CD4-positive, alpha-beta T cell treated with Interleukin-6 at 100 ng/mL for 8 hours (primary cell): ENCODE measurements at regions not wholly inside any gene's neighbourhood (a gene's known extent, or its start where the extent isn't known, plus 50 kb on each side); places are given as distances from the start of the nearest gene placed in this dataset.
"Not testable (repeated sequence)": the region's sequence is repeated elsewhere in the genome, so short reads cannot be mapped to it uniquely, and the experiment has no call there.

Experiments
- DNase-seq: peaks from one replicate; pipeline ENCODE4 v3.0.0-alpha.2; 2020; ENCODE audit warnings: mixed read lengths, low spot score

GRCh38 chr21:35568643-35569042 lies 491.7 kb downstream of the SETD4 start:
- no peak for DNase-seq

- DNase-seq = no peak
These were observed 493.5 kb downstream of the SETD4 start for GRCh38 chr21:35566874-35567273.

DNA sequence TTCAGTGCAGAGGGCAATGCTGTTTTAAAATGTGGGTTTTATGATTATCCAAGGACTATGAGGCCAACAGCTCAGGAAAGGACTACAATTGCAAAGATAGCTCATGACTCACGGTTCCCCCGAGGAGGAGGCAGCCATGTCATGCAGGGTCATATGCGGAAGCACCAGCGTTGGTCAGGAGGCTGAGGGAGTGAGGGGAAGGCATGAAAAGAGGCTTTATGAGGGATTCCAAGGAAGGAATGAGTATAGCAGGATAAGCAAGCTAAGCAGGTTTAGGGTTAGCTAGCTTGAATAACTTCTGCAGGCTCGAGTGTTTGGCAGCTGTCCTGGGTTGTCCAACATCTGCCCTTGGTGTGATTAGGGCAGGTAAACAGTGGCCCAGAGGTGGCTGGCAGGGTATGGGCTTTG lies 495.1 kb downstream of the SETD4 start:
- DNase-seq = no peak

DNA sequence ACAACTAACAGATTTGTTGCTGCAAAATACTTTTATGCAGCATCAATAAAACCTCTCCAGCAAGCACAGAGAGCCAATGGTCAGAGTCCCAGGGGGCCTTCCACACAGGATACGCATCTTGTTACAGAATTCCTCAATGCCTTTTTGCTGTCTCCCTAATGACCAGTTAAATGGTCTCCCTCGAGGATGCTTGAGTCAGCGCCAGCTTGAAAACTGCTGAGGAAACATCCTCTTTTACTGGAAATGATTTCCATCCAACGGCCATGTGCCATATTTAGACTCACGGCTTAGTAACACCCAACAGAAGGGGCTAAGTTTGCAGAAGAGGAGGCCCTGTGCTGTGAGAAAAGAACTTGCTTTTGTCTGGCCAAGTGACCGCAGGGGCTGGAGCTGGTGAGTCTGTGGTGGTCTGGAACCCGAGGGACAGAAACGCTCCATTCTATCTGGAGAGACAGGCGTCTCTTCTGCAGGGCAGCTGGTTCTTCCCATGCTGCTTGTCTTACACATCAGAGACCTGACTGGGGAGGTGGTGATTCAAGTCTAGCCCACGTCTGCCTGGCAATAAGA lies 496.4 kb downstream of the SETD4 start:
- no peak for DNase-seq

DNA sequence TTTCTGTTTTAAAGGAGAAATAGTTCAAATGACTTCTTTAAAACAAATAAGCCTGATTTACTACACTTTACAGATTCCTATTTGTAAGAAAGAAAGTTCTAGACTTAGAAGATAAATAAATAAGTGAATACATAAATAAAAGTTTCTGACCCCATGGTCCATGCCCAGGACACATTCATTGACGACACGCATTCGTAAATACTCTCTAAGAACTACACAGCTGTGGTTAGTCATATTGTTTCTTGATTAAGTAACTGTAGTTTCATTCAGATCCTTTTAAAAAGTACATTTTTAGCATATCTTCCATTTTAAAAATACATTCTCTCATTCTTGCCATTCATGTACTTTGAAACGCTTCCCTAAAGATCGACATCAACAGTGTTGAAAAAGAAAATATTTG lies 497.4 kb downstream of the SETD4 start:
- no peak for DNase-seq

DNA sequence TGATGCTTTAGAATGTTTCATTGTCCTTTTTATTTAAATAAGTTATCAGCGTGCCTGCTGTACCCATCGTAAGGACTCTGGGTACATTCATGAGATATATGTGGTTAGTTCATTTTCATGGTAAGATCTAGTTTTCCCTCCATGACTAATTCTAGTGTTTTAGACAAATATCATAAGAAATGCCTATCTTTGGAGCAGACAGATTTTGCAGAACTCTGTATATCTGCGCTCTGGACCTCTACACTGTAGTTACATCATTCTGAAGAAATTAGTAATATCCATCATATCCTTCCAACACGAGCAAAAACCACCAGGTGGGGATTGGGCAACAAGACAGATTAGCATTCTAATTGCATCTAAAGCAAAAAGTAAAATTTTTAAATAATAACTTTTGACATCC lies 499.2 kb downstream of the SETD4 start:
- DNase-seq = no peak

DNA sequence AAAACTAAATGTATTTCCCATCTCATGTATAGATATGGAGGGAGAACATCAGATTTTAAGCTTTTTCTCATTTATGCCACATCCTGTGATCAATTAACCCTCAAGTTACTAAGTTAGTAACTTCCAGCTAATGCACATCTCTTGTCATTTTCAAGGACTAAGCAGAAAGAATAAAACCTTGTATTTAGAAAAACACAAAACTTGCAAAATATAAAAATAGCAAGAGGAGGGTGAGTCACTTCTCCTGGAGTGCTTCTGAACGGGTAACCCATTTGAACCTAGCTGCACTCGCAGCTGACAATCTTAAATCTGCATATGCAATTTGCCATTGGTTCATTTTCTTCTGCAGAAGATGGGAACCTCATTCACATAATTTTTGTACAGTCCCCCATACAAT lies 500.5 kb downstream of the SETD4 start:
- DNase-seq = no peak

GRCh38 chr21:35559128-35559828 lies 501.0 kb downstream of the SETD4 start:
- no peak for DNase-seq

DNA sequence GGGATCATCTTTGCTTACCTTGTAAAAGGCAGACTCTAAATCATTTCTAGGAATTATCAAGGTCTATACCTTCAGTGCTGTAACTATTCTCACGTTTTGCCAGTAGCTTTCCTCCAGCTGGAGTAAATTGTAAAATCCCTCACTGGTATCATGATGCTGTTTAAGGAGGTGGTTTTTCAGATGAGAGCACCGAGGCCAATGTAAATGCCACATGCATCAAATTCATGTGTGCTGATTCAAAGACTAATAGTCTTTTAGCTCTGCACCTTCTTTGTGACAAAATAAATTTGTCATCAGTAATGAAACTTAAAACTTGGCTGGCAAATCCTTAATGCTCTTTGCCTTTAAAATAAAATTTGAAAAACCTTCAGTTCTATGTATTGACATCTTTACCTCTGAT lies 503.8 kb downstream of the SETD4 start:
- DNase-seq = no peak

DNA sequence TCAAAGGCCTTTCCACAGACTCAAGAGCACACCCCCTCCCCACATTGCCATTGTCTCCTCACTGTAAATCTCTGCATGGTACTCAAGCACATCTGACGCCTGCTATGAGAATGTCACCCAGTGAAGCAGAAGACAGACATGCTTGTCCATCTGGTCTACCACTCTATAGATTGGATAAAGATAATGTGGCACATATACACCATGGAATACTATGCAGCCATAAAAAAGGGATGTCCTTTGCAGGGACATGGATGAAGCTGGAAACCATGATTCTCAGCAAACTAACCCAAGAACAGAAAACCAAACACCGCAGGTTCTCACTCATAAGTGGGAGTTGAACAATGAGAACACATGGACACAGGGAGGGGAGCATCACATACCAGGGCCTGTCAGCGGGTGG lies 503.4 kb upstream of the RUNX1 start:
- DNase-seq = not testable (repeated sequence)

- DNase-seq = no peak
These were observed 500.0 kb upstream of the RUNX1 start for GRCh38 chr21:35548904-35549615.

DNA sequence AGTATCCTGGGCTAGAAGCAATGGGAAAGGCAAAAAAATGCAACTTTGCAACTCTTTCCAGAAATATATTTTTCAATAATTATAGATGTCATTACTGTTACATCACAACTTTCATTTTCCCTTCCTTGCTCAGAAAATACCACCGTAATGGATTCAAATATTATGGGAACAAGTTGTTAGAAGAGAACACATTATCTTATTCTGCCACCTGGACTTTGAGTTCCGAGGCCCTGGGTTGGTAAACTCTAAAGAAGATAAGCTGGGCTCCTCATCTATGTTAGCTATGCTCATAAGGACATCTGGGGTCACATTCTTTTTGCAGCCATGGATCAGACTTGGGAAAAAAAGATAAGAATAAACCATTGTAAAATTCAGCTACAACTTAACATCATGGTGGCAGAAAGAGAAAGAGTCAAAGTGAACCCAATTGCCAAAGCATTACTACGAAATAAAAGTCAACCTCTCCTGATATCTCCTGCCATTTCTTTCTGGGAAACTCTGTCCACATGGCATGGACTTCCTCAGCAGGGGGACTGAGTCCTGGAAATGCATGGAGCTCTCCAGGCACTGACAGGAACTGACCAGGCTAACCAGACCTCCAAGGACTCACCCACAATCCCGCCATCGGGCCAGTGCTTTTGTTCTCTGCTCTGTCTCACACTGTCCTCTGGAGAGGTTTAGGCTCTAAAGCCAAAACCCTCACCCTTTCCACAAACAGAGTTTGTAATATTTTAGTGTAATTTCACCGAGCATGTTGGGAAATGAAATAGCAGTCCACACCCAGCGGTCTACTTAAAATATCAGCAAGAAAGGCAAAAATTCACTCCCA lies 499.1 kb upstream of the RUNX1 start:
- DNase-seq = no peak

- no peak for DNase-seq
These were observed 494.6 kb upstream of the RUNX1 start for GRCh38 chr21:35543746-35544145.

- no peak for DNase-seq
These were observed 492.0 kb upstream of the RUNX1 start for GRCh38 chr21:35540950-35541638.

DNA sequence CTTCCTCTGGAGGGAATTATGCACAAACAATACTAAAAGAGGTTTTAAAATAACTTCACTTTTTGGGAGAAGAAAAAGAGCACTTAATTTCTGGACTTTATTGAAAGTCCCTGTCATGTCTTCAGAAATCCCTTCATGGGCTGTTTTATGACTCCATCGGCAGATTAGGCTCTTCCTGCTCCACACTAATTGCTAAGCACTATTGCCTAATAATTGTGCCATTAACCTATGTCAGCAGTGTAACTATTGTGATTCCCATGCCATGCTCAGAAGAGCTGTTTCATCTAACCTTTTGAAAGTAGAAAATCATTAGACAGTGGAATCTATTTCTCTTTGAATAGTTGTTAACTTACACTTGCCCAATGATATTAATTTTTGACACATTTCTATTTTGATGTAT lies 489.3 kb upstream of the RUNX1 start:
- DNase-seq = no peak

DNA sequence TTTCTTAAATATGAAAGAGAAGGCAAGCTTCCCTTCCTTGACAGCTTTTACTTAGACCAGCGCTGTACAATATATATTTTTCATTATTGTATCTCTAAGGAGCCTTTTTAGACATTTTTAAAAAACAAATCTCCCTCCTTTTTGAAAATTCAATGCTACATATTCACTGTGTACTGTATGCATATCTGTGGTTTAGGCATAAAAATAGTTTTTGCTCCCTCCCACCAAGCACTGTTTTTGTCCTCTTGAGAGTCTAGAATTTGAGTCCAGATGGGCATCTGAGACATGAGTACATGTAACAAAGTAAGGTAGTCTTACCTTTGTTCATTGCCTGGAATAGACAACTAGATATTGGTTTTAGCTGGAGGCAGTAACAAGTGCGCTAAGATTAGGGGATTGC lies 488.5 kb upstream of the RUNX1 start:
- no peak for DNase-seq

- no peak for DNase-seq
These were observed 484.8 kb upstream of the RUNX1 start for GRCh38 chr21:35533893-35534292.

DNA sequence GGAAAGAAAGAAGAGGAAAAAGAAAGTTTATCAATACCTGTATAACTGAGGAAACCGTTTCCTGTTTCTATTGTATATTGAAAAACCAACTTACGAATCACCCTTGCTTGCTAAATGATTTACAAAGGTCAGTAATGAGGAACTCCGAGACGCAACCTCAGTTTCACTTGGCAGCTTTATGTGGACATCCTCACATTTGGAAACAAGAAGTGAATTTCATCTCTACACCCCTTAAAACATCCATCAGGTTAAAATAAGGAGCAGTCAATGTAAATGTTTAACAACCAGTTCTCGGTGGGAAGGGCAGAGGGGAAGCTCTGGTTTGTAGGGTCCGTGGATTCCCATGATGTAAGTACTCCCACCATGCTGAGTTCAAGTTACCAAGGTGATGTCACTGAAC lies 481.7 kb upstream of the RUNX1 start:
- DNase-seq = no peak

DNA sequence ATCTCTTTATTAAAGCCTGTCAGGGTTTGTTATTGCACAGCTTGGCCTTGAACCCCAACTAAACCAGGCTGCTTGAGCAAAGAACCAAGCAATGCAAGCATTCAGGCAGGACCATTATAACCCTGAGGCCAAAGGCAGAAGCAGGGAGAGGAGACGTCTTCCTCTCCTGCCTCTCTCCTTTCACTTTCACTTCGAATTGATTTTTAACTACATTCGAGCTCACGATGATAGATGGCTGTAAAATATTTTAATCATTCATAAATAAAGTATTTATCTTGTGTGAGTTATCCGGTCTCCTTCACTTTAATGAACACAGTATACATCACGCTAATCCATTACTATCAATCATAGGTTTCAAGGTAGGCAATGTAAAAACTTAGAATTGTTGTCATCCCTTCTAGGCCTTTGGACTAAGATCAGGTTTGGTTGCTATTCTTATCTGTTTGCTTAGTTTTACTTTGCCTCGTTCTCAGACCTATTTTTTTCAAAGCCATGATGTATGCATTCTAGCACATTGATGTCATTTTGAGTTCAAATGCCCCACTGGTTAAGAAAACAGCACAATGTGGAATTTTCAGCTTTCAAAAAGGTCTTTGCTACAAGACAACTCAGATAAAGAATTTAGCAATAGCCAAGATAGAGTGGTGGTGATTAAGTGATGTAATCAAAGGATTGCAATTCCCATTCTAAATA lies 480.2 kb upstream of the RUNX1 start:
- peak; percentile 44 for DNase-seq

DNA sequence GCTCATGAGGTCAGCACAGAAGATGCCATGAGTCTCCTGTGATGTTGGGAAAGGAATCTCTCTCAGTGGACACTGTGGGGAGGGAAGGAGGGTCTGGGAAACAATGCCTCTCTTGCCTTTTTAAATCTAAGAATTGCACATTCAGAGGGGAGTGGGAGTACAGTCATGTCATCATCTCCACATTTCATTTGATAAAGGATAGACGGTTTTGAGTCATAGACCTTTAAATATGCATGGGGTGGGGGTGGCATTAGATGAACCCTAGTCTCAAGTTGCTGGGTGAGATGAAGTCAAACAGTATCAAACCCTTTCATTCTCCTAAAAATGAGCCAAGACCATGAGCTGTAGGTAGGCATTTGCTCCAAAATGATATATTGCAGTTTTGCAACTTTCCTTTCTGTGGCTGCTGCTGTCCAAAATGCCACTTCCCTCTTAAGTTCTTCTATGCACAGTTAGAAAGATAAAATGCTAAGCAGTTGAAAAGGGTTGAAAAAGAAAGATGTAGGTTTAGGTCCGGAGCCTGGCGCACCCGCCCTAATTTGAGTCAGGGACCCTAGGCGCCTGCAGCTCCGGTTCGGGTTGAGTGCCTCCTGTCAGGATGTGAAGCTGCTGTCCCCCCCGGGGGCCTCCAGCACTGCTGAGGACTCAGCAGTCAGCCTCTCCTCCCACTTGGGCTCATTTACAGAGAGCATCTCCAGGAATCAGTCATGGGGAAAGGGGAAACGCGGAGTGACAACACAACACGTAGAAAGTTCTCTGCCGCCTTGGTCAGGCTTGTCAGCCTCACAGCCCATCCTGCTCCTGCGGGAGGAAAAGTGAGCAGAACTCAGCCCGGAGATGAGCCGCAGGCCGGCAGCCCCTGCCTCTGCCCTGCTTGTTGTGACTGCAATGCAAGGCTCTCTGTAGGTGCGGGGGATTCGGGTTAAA lies 479.3 kb upstream of the RUNX1 start:
- peak; percentile 43 for DNase-seq
